HG02763 (cell line): ENCODE measurements at regions not wholly inside any gene's neighbourhood (a gene's known extent, or its start where the extent isn't known, plus 50 kb on each side); places are given as distances from the start of the nearest gene placed in this dataset.
"Not testable (repeated sequence)": the region's sequence is repeated elsewhere in the genome, so short reads cannot be mapped to it uniquely, and the experiment has no call there.

Experiments used
- ATAC-seq: cut with Tn5 transposase; IDR thresholded peaks from one replicate; pipeline ENCODE4 v1.9.1; 2021; ENCODE audit warnings: mild to moderate bottlenecking, moderate library complexity; ENCODE audit not compliant: unreplicated experiment

GRCh38 chr6:130547723-130548122, 181.9 kb downstream of the TMEM200A start:
- no peak for ATAC-seq

- no peak for ATAC-seq
These were observed 191.8 kb downstream of the TMEM200A start for GRCh38 chr6:130557481-130558112.

GRCh38 chr6:130558131-130558530, 192.3 kb downstream of the TMEM200A start:
- no peak for ATAC-seq

GRCh38 chr6:130559166-130559565, 193.3 kb downstream of the TMEM200A start:
- ATAC-seq: no peak

- no peak for ATAC-seq
These were observed 194.4 kb downstream of the TMEM200A start for GRCh38 chr6:130560231-130560630.

GRCh38 chr6:130561159-130561558, 195.3 kb downstream of the TMEM200A start:
- not testable (repeated sequence) for ATAC-seq

- no peak for ATAC-seq
These were observed 199.9 kb downstream of the TMEM200A start for GRCh38 chr6:130565696-130566095.

- ATAC-seq: no peak
These were observed 208.3 kb downstream of the TMEM200A start for GRCh38 chr6:130574146-130574545.

GRCh38 chr6:130575557-130575956, 209.7 kb downstream of the TMEM200A start:
- ATAC-seq: no peak

- ATAC-seq: peak; percentile 100
These were observed 210.2 kb downstream of the TMEM200A start for GRCh38 chr6:130575971-130576370.

GRCh38 chr6:130577178-130577919, 211.5 kb downstream of the TMEM200A start:
- no peak for ATAC-seq

- ATAC-seq: no peak
These were observed 212.9 kb downstream of the TMEM200A start for GRCh38 chr6:130578713-130579112.

GRCh38 chr6:130583268-130583667, 217.5 kb downstream of the TMEM200A start:
- no peak for ATAC-seq

- ATAC-seq: no peak
These were observed 219.8 kb downstream of the TMEM200A start for GRCh38 chr6:130585587-130585986.

- no peak for ATAC-seq
These were observed 222.1 kb downstream of the TMEM200A start for GRCh38 chr6:130587778-130588520.

GRCh38 chr6:130593200-130593599, 227.4 kb downstream of the TMEM200A start:
- ATAC-seq: no peak

GRCh38 chr6:130593948-130594347, 228.1 kb downstream of the TMEM200A start:
- ATAC-seq: no peak

GRCh38 chr6:130598021-130598989, 228.9 kb upstream of the SMLR1 start:
- no peak for ATAC-seq

GRCh38 chr6:130600880-130601341, 226.3 kb upstream of the SMLR1 start:
- ATAC-seq: no peak

- ATAC-seq: no peak
These were observed 224.9 kb upstream of the SMLR1 start for GRCh38 chr6:130602151-130602770.
